MCF 10A (cell line): ENCODE measurements at regions not wholly inside any gene's neighbourhood (a gene's known extent, or its start where the extent isn't known, plus 50 kb on each side); places are given as distances from the start of the nearest gene placed in this dataset.

ENCODE experiments used
- BruUV-seq: library from RNA; stranded (reverse); fragments of 400-500 nt; replicated peaks from 2 replicates; lab custom pipeline; 2021; lab: Mats Ljungman, UMichigan
- CTCF ChIA-PET: fragments of 300-600 bp; sonication (Branson Sonifier 250); formaldehyde crosslinking; extraction: SDS; loops from one replicate; lab custom pipeline; 2021; ENCODE audit warnings: antibody characterized with exemption, inconsistent platforms; lab: Yijun Ruan, JAX
- POLR2A ChIA-PET: fragments of 300-600, 350-650 bp; sonication (Branson Sonifier 250); formaldehyde crosslinking; extraction: SDS; loops from one replicate; lab custom pipeline; 2020; ENCODE audit warnings: antibody characterized with exemption, inconsistent platforms; lab: Yijun Ruan, JAX
- DNase-seq: peaks from one replicate; pipeline ENCODE4 v3.0.0-alpha.2; 2018; ENCODE audit not compliant: unreplicated experiment
- H3K27ac Mint-ChIP-seq: one replicate; pipeline ENCODE4 v1.8.0; 2022; ENCODE audit warnings: mild to moderate bottlenecking, low read depth, mixed read lengths; ENCODE audit not compliant: unreplicated experiment
- H3K27me3 Mint-ChIP-seq: one replicate; pipeline ENCODE4 v1.8.0; 2022; ENCODE audit warnings: mixed read lengths; ENCODE audit not compliant: insufficient read depth, unreplicated experiment
- H3K36me3 Mint-ChIP-seq: one replicate; pipeline ENCODE4 v1.8.0; 2022; ENCODE audit warnings: mild to moderate bottlenecking, moderate library complexity, mixed read lengths; ENCODE audit not compliant: insufficient read depth, unreplicated experiment
- H3K4me1 Mint-ChIP-seq: one replicate; pipeline ENCODE4 v1.8.0; 2022; ENCODE audit warnings: mixed read lengths; ENCODE audit not compliant: insufficient read depth, unreplicated experiment
- H3K4me3 Mint-ChIP-seq: one replicate; pipeline ENCODE4 v1.8.0; 2022; ENCODE audit warnings: mild to moderate bottlenecking, moderate library complexity, mixed read lengths; ENCODE audit not compliant: unreplicated experiment
- H3K9me3 Mint-ChIP-seq: one replicate; pipeline ENCODE4 v1.8.0; 2022; ENCODE audit warnings: mixed read lengths; ENCODE audit not compliant: unreplicated experiment
- intact Hi-C: fragments of 100-400 bp; cut with micrococcal nuclease; formaldehyde crosslinking; loops from 2 replicates; pipeline ENCODE4 v1.14.1; 2022
- TF ChIP-seq, protein P1 (sequence below): fragments of 200-600 bp; IDR thresholded peaks from one replicate; pipeline ENCODE4 v1.8.0; 2022; ENCODE audit warnings: antibody characterized with exemption, mild to moderate bottlenecking; ENCODE audit not compliant: unreplicated experiment

DNA sequence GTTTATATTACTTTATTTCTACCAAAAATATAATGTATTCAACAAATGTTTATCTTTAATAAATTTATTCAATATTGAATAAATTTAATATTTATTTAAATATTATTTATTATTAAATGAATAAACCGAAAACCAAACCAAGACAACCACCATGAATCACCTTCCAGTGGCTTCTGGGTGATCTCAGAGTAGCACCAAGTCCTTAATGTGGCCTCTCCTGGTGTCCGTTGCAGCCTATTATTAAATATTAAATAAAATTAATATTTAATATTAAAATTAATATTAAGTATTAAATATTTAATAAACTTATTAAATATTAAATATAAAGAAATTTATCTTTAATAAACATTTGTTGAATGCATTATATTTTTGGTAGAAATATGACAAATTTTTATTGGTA lies 143.3 kb upstream of the PLPP4 start:
- DNase-seq = no peak
- TF ChIP-seq, protein P1, sequence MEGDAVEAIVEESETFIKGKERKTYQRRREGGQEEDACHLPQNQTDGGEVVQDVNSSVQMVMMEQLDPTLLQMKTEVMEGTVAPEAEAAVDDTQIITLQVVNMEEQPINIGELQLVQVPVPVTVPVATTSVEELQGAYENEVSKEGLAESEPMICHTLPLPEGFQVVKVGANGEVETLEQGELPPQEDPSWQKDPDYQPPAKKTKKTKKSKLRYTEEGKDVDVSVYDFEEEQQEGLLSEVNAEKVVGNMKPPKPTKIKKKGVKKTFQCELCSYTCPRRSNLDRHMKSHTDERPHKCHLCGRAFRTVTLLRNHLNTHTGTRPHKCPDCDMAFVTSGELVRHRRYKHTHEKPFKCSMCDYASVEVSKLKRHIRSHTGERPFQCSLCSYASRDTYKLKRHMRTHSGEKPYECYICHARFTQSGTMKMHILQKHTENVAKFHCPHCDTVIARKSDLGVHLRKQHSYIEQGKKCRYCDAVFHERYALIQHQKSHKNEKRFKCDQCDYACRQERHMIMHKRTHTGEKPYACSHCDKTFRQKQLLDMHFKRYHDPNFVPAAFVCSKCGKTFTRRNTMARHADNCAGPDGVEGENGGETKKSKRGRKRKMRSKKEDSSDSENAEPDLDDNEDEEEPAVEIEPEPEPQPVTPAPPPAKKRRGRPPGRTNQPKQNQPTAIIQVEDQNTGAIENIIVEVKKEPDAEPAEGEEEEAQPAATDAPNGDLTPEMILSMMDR = no peak
- H3K9me3 Mint-ChIP-seq = no peaks in the 10 kb centered on the region
- no peaks in the 10 kb centered on the region for H3K36me3 Mint-ChIP-seq
- no peaks in the 10 kb centered on the region for H3K4me1 Mint-ChIP-seq
- H3K4me3 Mint-ChIP-seq = no peak overlapping the region
- no peak overlapping the region for H3K27ac Mint-ChIP-seq
- ChIA-PET POLR2A (no interaction called here), CTCF (interaction anchor here (0.7 kb wide), 1 partner anchor 8 kb away, joined by 3 read pairs; no protein-coding TSS in a partner anchor)
- no TSS peak for BruUV-seq
- intact Hi-C loops = no loop called here
- H3K27me3 Mint-ChIP-seq = no peaks in the 10 kb centered on the region

DNA sequence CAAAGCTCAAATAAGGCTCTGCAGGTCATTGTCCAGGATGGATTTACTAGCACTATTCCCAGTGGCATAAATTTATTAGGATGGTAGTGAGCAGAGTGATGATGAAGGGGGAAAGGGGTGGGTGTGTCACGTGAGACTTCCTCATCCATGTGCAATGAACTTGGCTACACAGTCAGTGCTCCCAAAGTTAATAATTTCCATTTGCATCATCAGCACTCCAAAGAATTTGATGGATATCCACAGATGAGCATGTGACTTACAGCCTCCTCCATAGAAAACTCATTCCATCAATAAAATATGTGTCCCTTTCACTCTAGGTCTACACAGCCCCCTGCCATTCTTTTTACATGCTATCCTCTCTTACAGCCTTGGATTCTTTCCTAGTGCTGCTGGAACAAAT lies 142.6 kb upstream of the PLPP4 start:
- intact Hi-C loops = no loop called here
- DNase-seq = no peak
- no peak overlapping the region for H3K4me3 Mint-ChIP-seq
- H3K9me3 Mint-ChIP-seq = no peaks in the 10 kb centered on the region
- TF ChIP-seq, protein P1 = no peak
- no peak overlapping the region for H3K27ac Mint-ChIP-seq
- ChIA-PET CTCF (no interaction called here), POLR2A (no interaction called here)
- BruUV-seq = no TSS peak
- no peaks in the 10 kb centered on the region for H3K36me3 Mint-ChIP-seq
- no peaks in the 10 kb centered on the region for H3K4me1 Mint-ChIP-seq
- H3K27me3 Mint-ChIP-seq = peaks cover 5% of the 10 kb centered on the region

DNA sequence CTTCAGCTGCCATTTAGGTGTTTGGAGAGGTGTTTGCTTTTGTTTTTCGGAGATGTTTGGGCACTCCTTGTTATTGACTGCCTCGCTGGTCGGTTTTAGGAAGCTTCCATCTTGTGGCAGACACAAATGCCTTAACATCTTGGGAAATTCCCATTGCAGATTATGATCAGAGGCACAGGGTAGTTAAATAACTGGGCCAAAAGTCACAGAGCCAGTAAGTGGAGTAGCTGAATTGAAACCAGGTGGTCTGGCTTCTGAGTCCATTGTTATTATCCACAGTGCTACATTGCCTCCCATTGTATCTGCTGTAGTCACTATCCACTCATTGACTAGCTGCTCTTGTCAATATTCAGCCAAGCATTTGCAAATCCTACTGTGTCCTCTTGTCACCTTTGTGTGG lies 138.2 kb upstream of the PLPP4 start:
- H3K9me3 Mint-ChIP-seq = no peaks in the 10 kb centered on the region
- DNase-seq = no peak
- H3K36me3 Mint-ChIP-seq = no peaks in the 10 kb centered on the region
- TF ChIP-seq, protein P1 = no peak
- no peak overlapping the region for H3K4me3 Mint-ChIP-seq
- H3K27ac Mint-ChIP-seq = no peak overlapping the region
- no peaks in the 10 kb centered on the region for H3K4me1 Mint-ChIP-seq
- ChIA-PET POLR2A (no interaction called here), CTCF (no interaction called here)
- intact Hi-C loops = no loop called here
- peaks cover 49% of the 10 kb centered on the region for H3K27me3 Mint-ChIP-seq
- BruUV-seq = no TSS peak

DNA sequence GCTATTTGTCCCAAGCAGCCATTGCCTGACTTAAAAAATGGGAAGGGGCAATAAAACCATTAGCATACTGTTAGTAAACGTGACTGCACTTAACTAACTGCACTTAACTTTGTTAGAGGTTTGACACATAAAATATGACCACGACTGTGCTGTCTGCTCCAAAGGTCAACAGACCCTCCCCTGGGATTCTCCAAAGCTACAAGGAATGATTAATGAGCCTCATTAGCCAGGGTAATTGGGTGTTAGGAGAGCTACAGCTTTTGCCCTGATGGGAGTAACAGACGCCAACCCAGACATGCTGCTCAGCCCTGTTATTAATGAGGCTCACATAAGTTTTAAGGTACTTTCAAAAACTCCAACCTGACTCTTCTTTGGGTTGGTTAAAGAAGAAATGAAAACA lies 129.4 kb upstream of the PLPP4 start:
- TF ChIP-seq, protein P1 = no peak
- intact Hi-C loops = no loop called here
- Mint-ChIP-seq H3K4me1 (no peaks in the 10 kb centered on the region), H3K9me3 (no peaks in the 10 kb centered on the region), H3K27me3 (peaks cover 26% of the 10 kb centered on the region), H3K36me3 (no peaks in the 10 kb centered on the region), H3K4me3 (no peak overlapping the region), H3K27ac (no peak overlapping the region)
- no peak for DNase-seq
- POLR2A ChIA-PET = interaction anchor here (0.9 kb wide), 1 partner anchor 9 kb away, joined by 3 read pairs; no protein-coding TSS in a partner anchor
- CTCF ChIA-PET = interaction anchor here (1.2 kb wide), 1 partner anchor 10 kb away, joined by 3 read pairs; no protein-coding TSS in a partner anchor
- BruUV-seq = no TSS peak
